ENCODE measurements at regions not wholly inside any gene's neighbourhood (a gene's known extent, or its start where the extent isn't known, plus 50 kb on each side); places are given as distances from the start of the nearest gene placed in this dataset.

DNA sequence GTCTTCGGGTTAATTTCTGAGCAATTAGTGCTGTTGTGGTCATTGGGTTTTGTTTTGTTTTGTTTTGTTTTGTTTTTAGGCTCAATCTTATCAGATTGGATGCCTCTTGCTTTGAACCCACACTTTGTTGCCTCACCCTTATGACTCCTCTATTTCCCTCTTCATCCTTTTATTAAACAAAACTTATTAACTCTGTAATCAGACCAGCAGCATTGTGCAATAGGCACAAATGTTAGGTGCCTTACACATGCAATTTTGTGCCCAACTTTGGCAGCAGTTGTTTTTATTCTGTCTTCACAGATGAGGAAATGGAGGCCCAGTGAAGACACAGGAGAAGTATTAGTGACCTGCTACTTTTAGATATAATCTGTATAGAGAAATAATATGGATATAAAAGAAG, 377.7 kb downstream of the KCNRG start:
- no CpG with 5 or more reads among the region's 1 CpG for whole genome bisulfite sequencing (ENCODE audit: extremely low coverage, insufficient read length, low lambda C conversion rate)
- H3K27ac ChIP-seq (ENCODE audit: insufficient read length, low read depth, low read length), result no peak overlapping the region
- no peaks in the 10 kb centered on the region for H3K9me3 ChIP-seq (ENCODE audit: control insufficient read depth, low read depth, low read length)
- no peaks in the 10 kb centered on the region for H3K79me2 ChIP-seq (ENCODE audit: insufficient read depth, low read length)
- no peak overlapping the region for H4K8ac ChIP-seq (replicated peaks; ENCODE audit: insufficient read length, low read depth, low read length)
- no peak overlapping the region for H2AK5ac ChIP-seq (ENCODE audit: insufficient read length, low read length)
- H3K79me1 ChIP-seq (ENCODE audit: insufficient read depth, low read depth, low read length, poor library complexity, severe bottlenecking), result no peaks in the 10 kb centered on the region
- H2BK12ac ChIP-seq (ENCODE audit: insufficient read length, low read depth, low read length), result no peak overlapping the region
- no peak overlapping the region for H3K4ac ChIP-seq (ENCODE audit: low read depth, low read length)
- H3K18ac ChIP-seq (ENCODE audit: insufficient read length, low read depth, low read length), result no peak overlapping the region
- H3K4me3 Mint-ChIP-seq, result no peak overlapping the region
- no peaks in the 10 kb centered on the region for H4K20me1 ChIP-seq (ENCODE audit: control insufficient read depth, insufficient read depth, insufficient read length)
- no peaks in the 10 kb centered on the region for H3K27me3 ChIP-seq (ENCODE audit: insufficient read depth, low read length)
- peaks cover 36 to 38% of the 10 kb centered on the region in 2 experiments for H3K4me1 Mint-ChIP-seq
- TF ChIP-seq, protein P1, sequence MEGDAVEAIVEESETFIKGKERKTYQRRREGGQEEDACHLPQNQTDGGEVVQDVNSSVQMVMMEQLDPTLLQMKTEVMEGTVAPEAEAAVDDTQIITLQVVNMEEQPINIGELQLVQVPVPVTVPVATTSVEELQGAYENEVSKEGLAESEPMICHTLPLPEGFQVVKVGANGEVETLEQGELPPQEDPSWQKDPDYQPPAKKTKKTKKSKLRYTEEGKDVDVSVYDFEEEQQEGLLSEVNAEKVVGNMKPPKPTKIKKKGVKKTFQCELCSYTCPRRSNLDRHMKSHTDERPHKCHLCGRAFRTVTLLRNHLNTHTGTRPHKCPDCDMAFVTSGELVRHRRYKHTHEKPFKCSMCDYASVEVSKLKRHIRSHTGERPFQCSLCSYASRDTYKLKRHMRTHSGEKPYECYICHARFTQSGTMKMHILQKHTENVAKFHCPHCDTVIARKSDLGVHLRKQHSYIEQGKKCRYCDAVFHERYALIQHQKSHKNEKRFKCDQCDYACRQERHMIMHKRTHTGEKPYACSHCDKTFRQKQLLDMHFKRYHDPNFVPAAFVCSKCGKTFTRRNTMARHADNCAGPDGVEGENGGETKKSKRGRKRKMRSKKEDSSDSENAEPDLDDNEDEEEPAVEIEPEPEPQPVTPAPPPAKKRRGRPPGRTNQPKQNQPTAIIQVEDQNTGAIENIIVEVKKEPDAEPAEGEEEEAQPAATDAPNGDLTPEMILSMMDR (conservative IDR thresholded peaks at IDR 0.05), result no peak
- H3K14ac ChIP-seq (ENCODE audit: insufficient read depth, low read length), result no peak overlapping the region
- no peak overlapping the region for H3T11ph ChIP-seq (ENCODE audit: low read length)
- no peak overlapping the region for H3K4me2 ChIP-seq (ENCODE audit: insufficient read depth, insufficient read length, low read length)
- H3K4me1 ChIP-seq (ENCODE audit: insufficient read depth, low read length), result peaks cover 14% of the 10 kb centered on the region; the same call in 1 of the 2 replicates
- peaks cover 6 to 7% of the 10 kb centered on the region in 2 experiments; a peak in 2 of 5 replicates for H3K9me3 Mint-ChIP-seq
- no peak overlapping the region for H2AFZ ChIP-seq (ENCODE audit: low read length)
- no peaks in the 10 kb centered on the region for H3K27me3 Mint-ChIP-seq (ENCODE audit: low read depth)
- H3K23me2 ChIP-seq (ENCODE audit: insufficient read length, low read depth, low read length, poor library complexity, severe bottlenecking), result no peaks in the 10 kb centered on the region
- peaks cover 7 to 15% (median 8%) of the 10 kb centered on the region in 3 experiments; a peak in 6 of 7 replicates for H3K36me3 Mint-ChIP-seq (ENCODE audit: insufficient read depth in 1 of 3, low read depth in 3 of 3)
- no peak for DNase-seq
- H3K27ac Mint-ChIP-seq, result no peak overlapping the region
- no peak overlapping the region for H2BK120ac ChIP-seq (ENCODE audit: low read depth, low read length, poor library complexity, severe bottlenecking)
- H3K56ac ChIP-seq (ENCODE audit: insufficient read length, low read depth, low read length), result no peak overlapping the region
- H4K5ac ChIP-seq (ENCODE audit: insufficient read length, low read depth, low read length), result no peak overlapping the region
- no peak overlapping the region for H4K91ac ChIP-seq (ENCODE audit: insufficient read length, low read depth, low read length)
- H2BK20ac ChIP-seq (ENCODE audit: low read depth, low read length, poor library complexity, severe bottlenecking), result no peak overlapping the region
- no peak overlapping the region for H3K9ac ChIP-seq (ENCODE audit: extremely low read depth, insufficient read length, low read length)
- H2BK15ac ChIP-seq (ENCODE audit: low read depth, low read length), result no peak overlapping the region
- H3K23ac ChIP-seq (ENCODE audit: insufficient read length, low read depth, low read length), result no peak overlapping the region
- no peak overlapping the region for H2BK5ac ChIP-seq (ENCODE audit: insufficient read length, low read length)

Measured in H9 (cell line).